PC-3 (cell line): ENCODE measurements at regions not wholly inside any gene's neighbourhood (a gene's known extent, or its start where the extent isn't known, plus 50 kb on each side); places are given as distances from the start of the nearest gene placed in this dataset.

Experiments
- EZH2 ChIP-seq: fragments of 300-600 bp; sonication (generic); IDR thresholded peaks from one replicate; pipeline ENCODE4 v1.6.1; 2017; ENCODE audit warnings: antibody characterized with exemption, mild to moderate bottlenecking, low read length; ENCODE audit not compliant: unreplicated experiment
- TF ChIP-seq, protein P1 (sequence below): fragments of 300-600 bp; sonication (generic); conservative IDR thresholded peaks from 2 replicates; pipeline ENCODE4 v1.5.1; 2017; ENCODE audit warnings: antibody characterized with exemption, low read depth, mild to moderate bottlenecking, low read length

DNA sequence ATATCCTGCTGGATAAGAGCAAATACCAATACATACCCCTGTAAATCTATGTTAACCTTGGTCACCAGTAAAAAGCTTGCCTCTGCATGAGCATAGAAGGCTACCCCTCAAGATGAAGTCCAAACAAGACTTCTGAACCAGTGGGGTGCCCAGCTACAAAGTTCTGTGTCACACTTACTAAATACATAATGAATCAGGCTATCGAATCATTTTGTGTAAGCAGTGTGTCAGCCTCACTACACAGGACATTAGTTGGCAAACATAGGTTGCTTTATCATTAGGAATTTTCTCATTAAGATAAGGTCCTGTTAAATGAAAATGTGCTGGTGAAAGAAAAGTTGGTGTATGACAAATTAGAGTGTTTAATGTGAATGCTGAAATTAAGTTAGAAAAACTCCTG is 452.0 kb downstream of the MFSD1 start:
- no peak for TF ChIP-seq EZH2
- TF ChIP-seq, protein P1, sequence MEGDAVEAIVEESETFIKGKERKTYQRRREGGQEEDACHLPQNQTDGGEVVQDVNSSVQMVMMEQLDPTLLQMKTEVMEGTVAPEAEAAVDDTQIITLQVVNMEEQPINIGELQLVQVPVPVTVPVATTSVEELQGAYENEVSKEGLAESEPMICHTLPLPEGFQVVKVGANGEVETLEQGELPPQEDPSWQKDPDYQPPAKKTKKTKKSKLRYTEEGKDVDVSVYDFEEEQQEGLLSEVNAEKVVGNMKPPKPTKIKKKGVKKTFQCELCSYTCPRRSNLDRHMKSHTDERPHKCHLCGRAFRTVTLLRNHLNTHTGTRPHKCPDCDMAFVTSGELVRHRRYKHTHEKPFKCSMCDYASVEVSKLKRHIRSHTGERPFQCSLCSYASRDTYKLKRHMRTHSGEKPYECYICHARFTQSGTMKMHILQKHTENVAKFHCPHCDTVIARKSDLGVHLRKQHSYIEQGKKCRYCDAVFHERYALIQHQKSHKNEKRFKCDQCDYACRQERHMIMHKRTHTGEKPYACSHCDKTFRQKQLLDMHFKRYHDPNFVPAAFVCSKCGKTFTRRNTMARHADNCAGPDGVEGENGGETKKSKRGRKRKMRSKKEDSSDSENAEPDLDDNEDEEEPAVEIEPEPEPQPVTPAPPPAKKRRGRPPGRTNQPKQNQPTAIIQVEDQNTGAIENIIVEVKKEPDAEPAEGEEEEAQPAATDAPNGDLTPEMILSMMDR: no peak
